Keratinocyte (primary cell): ENCODE measurements at regions not wholly inside any gene's neighbourhood (a gene's known extent, or its start where the extent isn't known, plus 50 kb on each side); places are given as distances from the start of the nearest gene placed in this dataset.
"Not testable (repeated sequence)": the region's sequence is repeated elsewhere in the genome, so short reads cannot be mapped to it uniquely, and the experiment has no call there.

Source experiments
- DNase-seq: peaks from one replicate; pipeline ENCODE4 v3.0.0-alpha.2; 2011; ENCODE audit warnings: low read depth, missing footprints, low spot score
- FAIRE-seq: peaks from 2 replicates; lab custom pipeline; 2011; peaks lifted over from hg19 to GRCh38; lab: Jason Lieb, UNC
- H2AFZ ChIP-seq: 2 replicates; pipeline ENCODE4 v1.6.0; 2012; ENCODE audit warnings: low read length, control low read depth, inconsistent platforms; ENCODE audit not compliant: control insufficient read depth
- H3K27ac ChIP-seq: 2 replicates; pipeline ENCODE4 v1.5.1; 2011; ENCODE audit warnings: low read length; ENCODE audit not compliant: control insufficient read depth, insufficient read depth
- H3K27me3 ChIP-seq: 3 replicates; pipeline ENCODE4 v1.6.0; 2011; ENCODE audit warnings: low read length; ENCODE audit not compliant: control insufficient read depth, insufficient read depth; ENCODE audit errors: extremely low read depth
- H3K36me3 ChIP-seq, 2 experiments: 2 replicates in 1 of 2; 3 replicates in 1 of 2; pipeline ENCODE4 v1.5.1; 2011; ENCODE audit warnings: low read length in 2 of 2, mild to moderate bottlenecking in 1 of 2; ENCODE audit not compliant: control insufficient read depth in 2 of 2, insufficient read depth in 2 of 2; ENCODE audit errors: extremely low read depth in 1 of 2
- H3K4me1 ChIP-seq: 3 replicates; pipeline ENCODE4 v1.5.1; 2011; ENCODE audit warnings: low read length; ENCODE audit not compliant: control insufficient read depth, insufficient read depth; ENCODE audit errors: extremely low read depth
- H3K4me2 ChIP-seq: 3 replicates; pipeline ENCODE4 v1.6.0; 2011; ENCODE audit warnings: low read depth, low read length; ENCODE audit not compliant: control insufficient read depth, insufficient read depth; ENCODE audit errors: extremely low read depth
- H3K4me3 ChIP-seq, 3 experiments: fragments of 200-600 bp in 1 of 3; sonication (generic) in 1 of 3; 2 replicates in 2 of 3; 3 replicates in 1 of 3; pipeline ENCODE4 v1.5.1; 2011 to 2016; ENCODE audit warnings: low read length in 3 of 3, mild to moderate bottlenecking in 3 of 3, control low read depth in 2 of 3, inconsistent platforms in 1 of 3, low read depth in 1 of 3, mixed read lengths in 1 of 3, mixed run types in 1 of 3, moderate library complexity in 1 of 3; ENCODE audit not compliant: control insufficient read depth in 2 of 3, insufficient read depth in 2 of 3; ENCODE audit errors: extremely low read depth in 1 of 3
- H3K79me2 ChIP-seq: 2 replicates; pipeline ENCODE4 v1.6.0; 2012; ENCODE audit warnings: low read length; ENCODE audit not compliant: control insufficient read depth, insufficient read depth
- H3K9ac ChIP-seq: 3 replicates; pipeline ENCODE4 v1.6.0; 2011; ENCODE audit warnings: low read length; ENCODE audit not compliant: control insufficient read depth, insufficient read depth; ENCODE audit errors: extremely low read depth
- H3K9me1 ChIP-seq: 3 replicates; pipeline ENCODE4 v1.6.0; 2011; ENCODE audit warnings: low read length; ENCODE audit not compliant: control insufficient read depth, insufficient read depth; ENCODE audit errors: extremely low read depth
- H3K9me3 ChIP-seq: 2 replicates; pipeline ENCODE4 v1.5.1; 2012; ENCODE audit warnings: low read depth, low read length; ENCODE audit not compliant: control insufficient read depth
- H4K20me1 ChIP-seq: 3 replicates; pipeline ENCODE4 v1.6.0; 2011; ENCODE audit warnings: low read length; ENCODE audit not compliant: control insufficient read depth, insufficient read depth; ENCODE audit errors: extremely low read depth
- EZH2 ChIP-seq: IDR thresholded peaks from one replicate; pipeline ENCODE4 v1.6.1; 2012; ENCODE audit warnings: inconsistent platforms, mild to moderate bottlenecking, low read length, moderate library complexity
- dilution Hi-C: fragments of 300-500 bp; cut with MboI; formaldehyde crosslinking; loops from one replicate; pipeline ENCODE4 v1.7.0; 2020; ENCODE audit warnings: low sequenced_read_pairs; ENCODE audit not compliant: extremely low pct_ligation_motif_present
- TF ChIP-seq, protein P1 (sequence below), 3 experiments: IDR thresholded peaks in 1 of 3; conservative IDR thresholded peaks in 1 of 3; optimal IDR thresholded peaks in 1 of 3; 2 replicates in 2 of 3; 3 replicates in 1 of 3; pipeline versions ENCODE3 to v1.5.1; 2011; ENCODE audit warnings: low read length in 3 of 3, mild to moderate bottlenecking in 3 of 3, moderate library complexity in 2 of 3, control low read depth in 1 of 3, inconsistent platforms in 1 of 3; ENCODE audit not compliant: insufficient read depth in 2 of 3; ENCODE audit errors: extremely low read depth in 1 of 3

- Histone ChIP-seq H3K27me3 (no peaks in the 10 kb centered on the region), H3K9ac (no peak overlapping the region), H3K4me3 (no peak overlapping the region), H3K27ac (no peak overlapping the region), H2AFZ (no peak overlapping the region), H3K36me3 (no peaks in the 10 kb centered on the region), H3K4me1 (no peaks in the 10 kb centered on the region), H3K4me2 (no peak overlapping the region), H3K79me2 (no peaks in the 10 kb centered on the region), H3K9me1 (no peaks in the 10 kb centered on the region), H4K20me1 (no peaks in the 10 kb centered on the region), H3K9me3 (no peaks in the 10 kb centered on the region)
- FAIRE-seq (no peak), DNase-seq (no peak)
- dilution Hi-C loops, result no loop called here
- no peak for TF ChIP-seq EZH2
- TF ChIP-seq, protein P1, sequence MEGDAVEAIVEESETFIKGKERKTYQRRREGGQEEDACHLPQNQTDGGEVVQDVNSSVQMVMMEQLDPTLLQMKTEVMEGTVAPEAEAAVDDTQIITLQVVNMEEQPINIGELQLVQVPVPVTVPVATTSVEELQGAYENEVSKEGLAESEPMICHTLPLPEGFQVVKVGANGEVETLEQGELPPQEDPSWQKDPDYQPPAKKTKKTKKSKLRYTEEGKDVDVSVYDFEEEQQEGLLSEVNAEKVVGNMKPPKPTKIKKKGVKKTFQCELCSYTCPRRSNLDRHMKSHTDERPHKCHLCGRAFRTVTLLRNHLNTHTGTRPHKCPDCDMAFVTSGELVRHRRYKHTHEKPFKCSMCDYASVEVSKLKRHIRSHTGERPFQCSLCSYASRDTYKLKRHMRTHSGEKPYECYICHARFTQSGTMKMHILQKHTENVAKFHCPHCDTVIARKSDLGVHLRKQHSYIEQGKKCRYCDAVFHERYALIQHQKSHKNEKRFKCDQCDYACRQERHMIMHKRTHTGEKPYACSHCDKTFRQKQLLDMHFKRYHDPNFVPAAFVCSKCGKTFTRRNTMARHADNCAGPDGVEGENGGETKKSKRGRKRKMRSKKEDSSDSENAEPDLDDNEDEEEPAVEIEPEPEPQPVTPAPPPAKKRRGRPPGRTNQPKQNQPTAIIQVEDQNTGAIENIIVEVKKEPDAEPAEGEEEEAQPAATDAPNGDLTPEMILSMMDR (optimal IDR thresholded peaks at IDR 0.05 in 1 of 3, IDR thresholded peaks at IDR 0.05 in 1 of 3, conservative IDR thresholded peaks at IDR 0.05 in 1 of 3; ENCODE audit: extremely low read depth in 1 of 3, insufficient read depth in 2 of 3, low read length in 3 of 3), result no peak
These were observed 209.6 kb upstream of the HNRNPA3 start for GRCh38 chr2:177002983-177003382.

GRCh38 chr2:177007726-177008125, 204.9 kb upstream of the HNRNPA3 start:
- H3K4me2 ChIP-seq, H3K9me3 ChIP-seq, H2AFZ ChIP-seq, H3K4me1 ChIP-seq, DNase-seq, H4K20me1 ChIP-seq, dilution Hi-C loops, FAIRE-seq, H3K79me2 ChIP-seq, H3K9me1 ChIP-seq, H3K27me3 ChIP-seq, H3K27ac ChIP-seq, H3K9ac ChIP-seq, H3K4me3 ChIP-seq, H3K36me3 ChIP-seq: not testable (repeated sequence)

GRCh38 chr2:177008662-177009061, 203.9 kb upstream of the HNRNPA3 start:
- H3K27me3 ChIP-seq, H3K9me3 ChIP-seq, DNase-seq, H3K27ac ChIP-seq, H3K36me3 ChIP-seq, H3K9ac ChIP-seq, H3K4me1 ChIP-seq, H3K9me1 ChIP-seq, dilution Hi-C loops, H2AFZ ChIP-seq, H3K79me2 ChIP-seq, H3K4me2 ChIP-seq, H3K4me3 ChIP-seq, FAIRE-seq, H4K20me1 ChIP-seq: not testable (repeated sequence)
